Stomach (tissue), 8 donors: ENCODE measurements at regions not wholly inside any gene's neighbourhood (a gene's known extent, or its start where the extent isn't known, plus 50 kb on each side); places are given as distances from the start of the nearest gene placed in this dataset.

Source experiments
- DNase-seq, 2 donors: peaks; one replicate each; pipeline versions ENCODE4 v3.0.0 to v3.0.0-alpha.2; 2013 to 2019
- H3K27ac ChIP-seq, 5 donors: fragments of 200-600 bp in 4 of 5; sonication (generic) in 4 of 5; one replicate each; pipeline ENCODE4 v1.5.1; 2013 to 2019; ENCODE audit warnings: mild to moderate bottlenecking in 1 of 5, moderate library complexity in 1 of 5
- H3K27me3 ChIP-seq, 3 donors: fragments of 200-600 bp; sonication (generic); one replicate each; pipeline ENCODE4 v1.5.1; 2017 to 2019; ENCODE audit warnings: mixed run types in 1 of 3
- H3K36me3 ChIP-seq, 4 donors: fragments of 200-600 bp; sonication (generic); 1 replicate in 3 of 4; 2 replicates in 1 of 4; pipeline ENCODE4 v1.5.1; 2016 to 2019
- H3K4me1 ChIP-seq, 4 donors: fragments of 200-600 bp; sonication (generic); one replicate each; pipeline ENCODE4 v1.5.1; 2016 to 2019
- H3K4me3 ChIP-seq, 4 donors: fragments of 200-600 bp; sonication (generic) in 3 of 4; one replicate each; pipeline ENCODE4 v1.5.1; 2016 to 2019; ENCODE audit warnings: mild to moderate bottlenecking in 1 of 4
- H3K9me3 ChIP-seq, 4 donors: fragments of 200-600 bp; sonication (generic); one replicate each; pipeline ENCODE4 v1.5.1; 2016 to 2019
- EP300 ChIP-seq: sonication (generic); formaldehyde crosslinking; IDR thresholded peaks from one replicate; pipeline ENCODE4 v1.6.1; 2017; ENCODE audit warnings: antibody characterized with exemption
- POLR2A ChIP-seq, 4 donors: fragments of 450-650 bp; IDR thresholded peaks; one replicate each; pipeline ENCODE4 v1.6.1; 2016; ENCODE audit warnings: antibody characterized with exemption in 4 of 4, control low read depth in 2 of 4, mild to moderate bottlenecking in 1 of 4, moderate library complexity in 1 of 4
- POLR2AphosphoS5 ChIP-seq, 3 donors: sonication (generic); formaldehyde crosslinking; IDR thresholded peaks; one replicate each; pipeline ENCODE4 v1.6.1; 2016; ENCODE audit warnings: antibody characterized with exemption in 3 of 3
- WGBS, 5 donors: extraction: QIAGEN DNeasy Blood & Tissue Kit in 3 of 5; methylation state at CpG; one replicate each; pipeline versions ENCODE4 v1.1.5 to v1.1.7; 2013 to 2018; 5-methylcytosine and 5-hydroxymethylcytosine counted together
- intact Hi-C: fragments of 100-400 bp; cut with DNase I; formaldehyde crosslinking; loops from one replicate; pipeline ENCODE4 v1.15.1; 2023; ENCODE audit warnings: low total_unique reads
- TF ChIP-seq, protein P1 (sequence below), 7 experiments: fragments of 450-650 bp in 4 of 7; fragments of 200-600 bp in 3 of 7; sonication (generic) in 3 of 7; IDR thresholded peaks; one replicate each; pipeline ENCODE4 v1.5.1; 2016 to 2019; ENCODE audit warnings: antibody characterized with exemption in 7 of 7, control low read depth in 2 of 7, mild to moderate bottlenecking in 1 of 7
- donor health status: healthy with polysubstance abuse.
- donor health status: Bipolar disorder and iron deficiency.
- donor health status: healthy.

GRCh38 chr2:58866040-58866439 is 624.9 kb upstream of the FANCL start:
- intact Hi-C loops, result no loop called here
- no peaks in the 10 kb centered on the region for H3K36me3 ChIP-seq
- no peaks in the 10 kb centered on the region for H3K27me3 ChIP-seq
- WGBS, 5 donors, result 27 to 41% (median 31%) methylated on average over 6 of the region's 6 CpGs
- peak in 1 of 2 donors; percentile 5 for DNase-seq
- H3K4me1 ChIP-seq, result no peaks in the 10 kb centered on the region
- TF ChIP-seq POLR2AphosphoS5 (IDR thresholded peaks at IDR 0.05) (no peak), EP300 (no peak), POLR2A (IDR thresholded peaks at IDR 0.05) (no peak)
- TF ChIP-seq, protein P1, sequence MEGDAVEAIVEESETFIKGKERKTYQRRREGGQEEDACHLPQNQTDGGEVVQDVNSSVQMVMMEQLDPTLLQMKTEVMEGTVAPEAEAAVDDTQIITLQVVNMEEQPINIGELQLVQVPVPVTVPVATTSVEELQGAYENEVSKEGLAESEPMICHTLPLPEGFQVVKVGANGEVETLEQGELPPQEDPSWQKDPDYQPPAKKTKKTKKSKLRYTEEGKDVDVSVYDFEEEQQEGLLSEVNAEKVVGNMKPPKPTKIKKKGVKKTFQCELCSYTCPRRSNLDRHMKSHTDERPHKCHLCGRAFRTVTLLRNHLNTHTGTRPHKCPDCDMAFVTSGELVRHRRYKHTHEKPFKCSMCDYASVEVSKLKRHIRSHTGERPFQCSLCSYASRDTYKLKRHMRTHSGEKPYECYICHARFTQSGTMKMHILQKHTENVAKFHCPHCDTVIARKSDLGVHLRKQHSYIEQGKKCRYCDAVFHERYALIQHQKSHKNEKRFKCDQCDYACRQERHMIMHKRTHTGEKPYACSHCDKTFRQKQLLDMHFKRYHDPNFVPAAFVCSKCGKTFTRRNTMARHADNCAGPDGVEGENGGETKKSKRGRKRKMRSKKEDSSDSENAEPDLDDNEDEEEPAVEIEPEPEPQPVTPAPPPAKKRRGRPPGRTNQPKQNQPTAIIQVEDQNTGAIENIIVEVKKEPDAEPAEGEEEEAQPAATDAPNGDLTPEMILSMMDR (IDR thresholded peaks at IDR 0.05), result no peak
- H3K27ac ChIP-seq, result no peak overlapping the region
- H3K9me3 ChIP-seq, result no peaks in the 10 kb centered on the region
- no peak overlapping the region for H3K4me3 ChIP-seq

DNA sequence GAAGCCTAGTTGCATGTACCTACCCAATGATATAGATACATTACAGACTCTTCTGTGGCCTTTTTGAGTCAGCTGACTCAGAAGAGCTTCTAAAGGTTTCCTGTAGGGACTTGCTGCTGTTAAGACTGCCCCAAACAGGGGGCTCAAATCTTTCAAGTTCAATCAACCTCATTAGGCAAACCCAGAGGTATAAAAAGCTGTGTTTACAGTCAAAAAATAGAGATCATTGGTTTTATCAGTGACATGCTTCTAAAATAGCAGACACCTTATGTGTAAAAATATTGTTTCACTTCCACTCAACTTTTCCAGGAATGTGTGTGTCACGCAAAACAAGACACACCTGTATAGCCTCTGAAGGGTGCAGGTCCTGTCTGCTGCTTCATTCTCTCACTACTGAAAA is 624.3 kb upstream of the FANCL start:
- no peak for DNase-seq
- Histone ChIP-seq H3K27ac (no peak overlapping the region), H3K4me3 (no peak overlapping the region), H3K27me3 (no peaks in the 10 kb centered on the region), H3K4me1 (no peaks in the 10 kb centered on the region), H3K9me3 (no peaks in the 10 kb centered on the region), H3K36me3 (no peaks in the 10 kb centered on the region)
- intact Hi-C loops, result no loop called here
- 79 to 93% (median 82%) methylated on average over 1 of the region's 1 CpG for WGBS, 5 donors
- TF ChIP-seq POLR2A (IDR thresholded peaks at IDR 0.05) (no peak), EP300 (no peak), POLR2AphosphoS5 (IDR thresholded peaks at IDR 0.05) (no peak)
- TF ChIP-seq, protein P1 (IDR thresholded peaks at IDR 0.05), result no peak

- Histone ChIP-seq H3K4me3 (no peak overlapping the region), H3K27me3 (no peaks in the 10 kb centered on the region), H3K9me3 (peaks cover 0 to 8% (median 0%) of the 10 kb centered on the region in 4 donors), H3K4me1 (no peaks in the 10 kb centered on the region), H3K36me3 (no peaks in the 10 kb centered on the region), H3K27ac (no peak overlapping the region)
- intact Hi-C loops, result no loop called here
- TF ChIP-seq POLR2AphosphoS5 (IDR thresholded peaks at IDR 0.05), result no peak
- no peak for TF ChIP-seq POLR2A (IDR thresholded peaks at IDR 0.05)
- TF ChIP-seq, protein P1 (IDR thresholded peaks at IDR 0.05), result no peak
- TF ChIP-seq EP300, result no peak
- DNase-seq, result no peak
- WGBS, 5 donors, result 72 to 87% (median 75%) methylated on average over 3 of the region's 3 CpGs
Observed at GRCh38 chr2:58862244-58862643, 621.1 kb upstream of the FANCL start.

DNA sequence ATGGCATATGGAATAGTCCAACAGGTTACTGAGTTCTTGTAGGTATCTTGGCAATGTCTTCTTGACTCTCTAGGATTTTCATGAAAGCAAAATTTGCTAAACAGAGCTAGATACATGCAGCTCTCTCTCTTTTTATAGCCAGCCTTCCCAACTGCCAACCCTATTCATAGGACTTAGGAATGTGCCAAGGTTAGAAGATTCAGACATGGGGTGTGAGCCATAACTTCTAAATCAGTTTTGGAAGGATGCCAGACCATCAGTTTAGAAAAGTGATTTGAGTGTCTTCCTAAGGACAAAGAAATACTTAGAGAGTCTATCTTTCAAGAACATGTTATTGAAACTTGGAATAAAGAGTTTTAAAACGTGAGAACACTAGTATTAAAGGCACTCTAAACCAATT is 619.5 kb upstream of the FANCL start:
- Histone ChIP-seq H3K4me1 (no peaks in the 10 kb centered on the region), H3K4me3 (no peak overlapping the region), H3K27me3 (no peaks in the 10 kb centered on the region), H3K27ac (no peak overlapping the region), H3K36me3 (no peaks in the 10 kb centered on the region), H3K9me3 (peaks cover 0 to 12% (median 0%) of the 10 kb centered on the region in 4 donors)
- intact Hi-C loops, result no loop called here
- no peak for TF ChIP-seq POLR2A (IDR thresholded peaks at IDR 0.05)
- no peak for TF ChIP-seq EP300
- TF ChIP-seq, protein P1 (IDR thresholded peaks at IDR 0.05), result no peak
- no peak for TF ChIP-seq POLR2AphosphoS5 (IDR thresholded peaks at IDR 0.05)
- 30 to 52% (median 39%) methylated on average over 1 of the region's 1 CpG for WGBS, 5 donors
- DNase-seq, result no peak
